ENCODE measurements at regions not wholly inside any gene's neighbourhood (a gene's known extent, or its start where the extent isn't known, plus 50 kb on each side); places are given as distances from the start of the nearest gene placed in this dataset.

DNA sequence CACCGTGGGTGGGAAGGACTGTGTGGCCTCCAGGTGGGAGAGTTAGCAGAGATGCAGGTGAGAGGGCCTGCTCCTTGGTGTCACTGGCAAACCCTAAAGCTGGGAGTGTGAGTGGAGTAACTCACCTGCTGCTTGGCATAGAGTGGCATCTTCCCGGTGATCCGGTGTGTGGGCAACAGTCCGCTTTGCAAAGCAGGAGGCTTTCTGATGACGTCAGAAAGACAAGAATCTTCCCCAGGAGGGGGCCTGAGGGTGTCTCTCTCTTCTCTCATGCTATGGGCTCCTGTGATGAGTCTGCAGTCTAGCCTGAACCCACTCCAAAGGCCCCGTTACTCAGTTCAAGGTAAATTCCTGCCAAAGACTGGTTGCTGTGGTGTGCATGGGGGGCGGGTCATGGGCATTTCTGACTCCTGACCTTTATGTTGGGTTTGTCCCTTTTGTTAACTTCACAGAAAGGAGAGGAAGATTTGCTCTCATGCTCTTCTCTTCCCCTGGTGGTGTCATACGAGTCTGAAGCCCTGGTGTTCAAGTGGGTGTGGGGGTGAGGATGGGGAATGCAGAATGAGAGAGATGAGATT, 187.9 kb downstream of the GATA3 start:
- WGBS = 78% methylated on average over 8 of the region's 8 CpGs
- H3K9ac ChIP-seq (ENCODE audit: low read depth in 1 of 2, low read length in 2 of 2) = no peak overlapping the region

More for the DNA sequence above, 187.9 kb downstream of the GATA3 start:
- TF ChIP-seq RAD21 (IDR thresholded peaks at IDR 0.05) (no peak), JUND (IDR thresholded peaks at IDR 0.05) (no peak), MAX (IDR thresholded peaks at IDR 0.05) (no peak), SP1 (IDR thresholded peaks at IDR 0.05) (no peak), TAF1 (conservative IDR thresholded peaks at IDR 0.05) (no peak), GABPA (IDR thresholded peaks at IDR 0.05 in 1 of 2, conservative IDR thresholded peaks at IDR 0.05 in 1 of 2) (no peak), HNF4A (conservative IDR thresholded peaks at IDR 0.05) (no peak), CTCF (IDR thresholded peaks at IDR 0.05; ENCODE audit: low read depth, low read length, missing input control) (no peak), HNF4G (IDR thresholded peaks at IDR 0.05) (no peak), FOXA1 (IDR thresholded peaks at IDR 0.05) (no peak), FOXA2 (IDR thresholded peaks at IDR 0.05) (no peak), ATF3 (IDR thresholded peaks at IDR 0.05) (no peak), RXRA (IDR thresholded peaks at IDR 0.05) (no peak), YY1 (IDR thresholded peaks at IDR 0.05) (no peak), EGR1 (IDR thresholded peaks at IDR 0.05; ENCODE audit: low read depth in 2 of 2) (no peak), NR2F2 (IDR thresholded peaks at IDR 0.05) (no peak)
- TF ChIP-seq, protein P1, sequence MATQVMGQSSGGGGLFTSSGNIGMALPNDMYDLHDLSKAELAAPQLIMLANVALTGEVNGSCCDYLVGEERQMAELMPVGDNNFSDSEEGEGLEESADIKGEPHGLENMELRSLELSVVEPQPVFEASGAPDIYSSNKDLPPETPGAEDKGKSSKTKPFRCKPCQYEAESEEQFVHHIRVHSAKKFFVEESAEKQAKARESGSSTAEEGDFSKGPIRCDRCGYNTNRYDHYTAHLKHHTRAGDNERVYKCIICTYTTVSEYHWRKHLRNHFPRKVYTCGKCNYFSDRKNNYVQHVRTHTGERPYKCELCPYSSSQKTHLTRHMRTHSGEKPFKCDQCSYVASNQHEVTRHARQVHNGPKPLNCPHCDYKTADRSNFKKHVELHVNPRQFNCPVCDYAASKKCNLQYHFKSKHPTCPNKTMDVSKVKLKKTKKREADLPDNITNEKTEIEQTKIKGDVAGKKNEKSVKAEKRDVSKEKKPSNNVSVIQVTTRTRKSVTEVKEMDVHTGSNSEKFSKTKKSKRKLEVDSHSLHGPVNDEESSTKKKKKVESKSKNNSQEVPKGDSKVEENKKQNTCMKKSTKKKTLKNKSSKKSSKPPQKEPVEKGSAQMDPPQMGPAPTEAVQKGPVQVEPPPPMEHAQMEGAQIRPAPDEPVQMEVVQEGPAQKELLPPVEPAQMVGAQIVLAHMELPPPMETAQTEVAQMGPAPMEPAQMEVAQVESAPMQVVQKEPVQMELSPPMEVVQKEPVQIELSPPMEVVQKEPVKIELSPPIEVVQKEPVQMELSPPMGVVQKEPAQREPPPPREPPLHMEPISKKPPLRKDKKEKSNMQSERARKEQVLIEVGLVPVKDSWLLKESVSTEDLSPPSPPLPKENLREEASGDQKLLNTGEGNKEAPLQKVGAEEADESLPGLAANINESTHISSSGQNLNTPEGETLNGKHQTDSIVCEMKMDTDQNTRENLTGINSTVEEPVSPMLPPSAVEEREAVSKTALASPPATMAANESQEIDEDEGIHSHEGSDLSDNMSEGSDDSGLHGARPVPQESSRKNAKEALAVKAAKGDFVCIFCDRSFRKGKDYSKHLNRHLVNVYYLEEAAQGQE (IDR thresholded peaks at IDR 0.05) = no peak
- Histone ChIP-seq H3K27ac (ENCODE audit: low read depth in 1 of 2, low read length in 2 of 2) (no peak overlapping the region), H3K4me3 (ENCODE audit: low read depth in 1 of 3, low read length in 3 of 3) (no peak overlapping the region), H3K4me1 (ENCODE audit: control insufficient read depth in 4 of 4, insufficient read depth in 4 of 4, low read length in 3 of 4) (no peaks in the 10 kb centered on the region), H3K27me3 (ENCODE audit: control insufficient read depth in 4 of 4, insufficient read depth in 4 of 4, low read length in 3 of 4) (peaks cover 0 to 4% (median 0%) of the 10 kb centered on the region in 4 donors), H3K9me3 (ENCODE audit: control insufficient read depth in 4 of 4, low read length in 3 of 4) (peaks cover 0 to 5% (median 2%) of the 10 kb centered on the region in 4 donors), H3K36me3 (ENCODE audit: control insufficient read depth in 4 of 4, insufficient read depth in 3 of 4, low read depth in 1 of 4, low read length in 3 of 4) (no peaks in the 10 kb centered on the region)
- no peak for DNase-seq (ENCODE audit: low spot score)
